ENCODE measurements at regions not wholly inside any gene's neighbourhood (a gene's known extent, or its start where the extent isn't known, plus 50 kb on each side); places are given as distances from the start of the nearest gene placed in this dataset.

- WGBS, 2 experiments (ENCODE audit: insufficient coverage in 1 of 2, insufficient read length in 1 of 2) = 87 to 88% methylated on average over 7 of the region's 7 CpGs
- Histone ChIP-seq H3K27ac (ENCODE audit: low read depth, low read length) (no peak overlapping the region), H3K4me3 (ENCODE audit: low read length) (no peak overlapping the region), H3K27me3 (ENCODE audit: control insufficient read depth, insufficient read depth, low read length, poor library complexity, severe bottlenecking) (no peaks in the 10 kb centered on the region), H3K4me1 (ENCODE audit: control insufficient read depth, insufficient read depth, low read length) (no peaks in the 10 kb centered on the region), H3K36me3 (ENCODE audit: control insufficient read depth, insufficient read depth, low read length) (no peaks in the 10 kb centered on the region), H3K9me3 (ENCODE audit: control insufficient read depth, low read length) (peaks cover 9% of the 10 kb centered on the region), H3K9ac (ENCODE audit: extremely low read depth, low read length, poor library complexity, severe bottlenecking) (no peak overlapping the region)
- Mint-ChIP-seq H3K4me1 (peaks cover 5% of the 10 kb centered on the region), H3K36me3 (ENCODE audit: low read depth) (no peaks in the 10 kb centered on the region), H3K27me3 (ENCODE audit: insufficient read depth) (peaks cover 14% of the 10 kb centered on the region), H3K27ac (no peak overlapping the region), H3K4me3 (no peak overlapping the region), H3K9me3 (peaks cover 4% of the 10 kb centered on the region)
- peak; percentile 16 for DNase-seq
- TF ChIP-seq CTCF (conservative IDR thresholded peaks at IDR 0.05) = no peak
These were observed 51.9 kb upstream of the SH3PXD2B start for GRCh38 chr5:172506251-172506650.

GRCh38 chr5:172505845-172506244 is 51.5 kb upstream of the SH3PXD2B start:
- Histone ChIP-seq H3K27me3 (ENCODE audit: control insufficient read depth, insufficient read depth, low read length, poor library complexity, severe bottlenecking) (no peaks in the 10 kb centered on the region), H3K9me3 (ENCODE audit: control insufficient read depth, low read length) (peaks cover 5% of the 10 kb centered on the region), H3K27ac (ENCODE audit: low read depth, low read length) (no peak overlapping the region), H3K9ac (ENCODE audit: extremely low read depth, low read length, poor library complexity, severe bottlenecking) (no peak overlapping the region), H3K36me3 (ENCODE audit: control insufficient read depth, insufficient read depth, low read length) (no peaks in the 10 kb centered on the region), H3K4me1 (ENCODE audit: control insufficient read depth, insufficient read depth, low read length) (no peaks in the 10 kb centered on the region), H3K4me3 (ENCODE audit: low read length) (no peak overlapping the region)
- no peak for TF ChIP-seq CTCF (conservative IDR thresholded peaks at IDR 0.05)
- Mint-ChIP-seq H3K4me3 (no peak overlapping the region), H3K27me3 (ENCODE audit: insufficient read depth) (peaks cover 10% of the 10 kb centered on the region), H3K27ac (no peak overlapping the region), H3K9me3 (no peaks in the 10 kb centered on the region), H3K4me1 (peaks cover 5% of the 10 kb centered on the region), H3K36me3 (ENCODE audit: low read depth) (no peaks in the 10 kb centered on the region)
- 77 to 85% methylated on average over 6 to 7 of the region's 7 CpGs for WGBS, 2 experiments (ENCODE audit: insufficient coverage in 1 of 2, insufficient read length in 1 of 2)
- DNase-seq = peak; percentile 14

- no peak for TF ChIP-seq CTCF (conservative IDR thresholded peaks at IDR 0.05)
- Mint-ChIP-seq H3K4me1 (peaks cover 5% of the 10 kb centered on the region), H3K27me3 (ENCODE audit: insufficient read depth) (peaks cover 10% of the 10 kb centered on the region), H3K9me3 (no peaks in the 10 kb centered on the region), H3K36me3 (ENCODE audit: low read depth) (no peaks in the 10 kb centered on the region), H3K4me3 (no peak overlapping the region), H3K27ac (no peak overlapping the region)
- H3K4me3 ChIP-seq (ENCODE audit: low read length) = no peak overlapping the region
- peak; percentile 20 for DNase-seq
- no peaks in the 10 kb centered on the region for H3K27me3 ChIP-seq (ENCODE audit: control insufficient read depth, insufficient read depth, low read length, poor library complexity, severe bottlenecking)
- H3K9ac ChIP-seq (ENCODE audit: extremely low read depth, low read length, poor library complexity, severe bottlenecking) = no peak overlapping the region
- no peaks in the 10 kb centered on the region for H3K4me1 ChIP-seq (ENCODE audit: control insufficient read depth, insufficient read depth, low read length)
- 90 to 92% methylated on average over 2 to 8 of the region's 8 CpGs for WGBS, 2 experiments (ENCODE audit: insufficient coverage in 1 of 2, insufficient read length in 1 of 2)
- H3K36me3 ChIP-seq (ENCODE audit: control insufficient read depth, insufficient read depth, low read length) = no peaks in the 10 kb centered on the region
- H3K9me3 ChIP-seq (ENCODE audit: control insufficient read depth, low read length) = peaks cover under 1% of the 10 kb centered on the region
- no peak overlapping the region for H3K27ac ChIP-seq (ENCODE audit: low read depth, low read length)
These were observed 51.1 kb upstream of the SH3PXD2B start for GRCh38 chr5:172505403-172505759.
